ENCODE measurements at regions not wholly inside any gene's neighbourhood (a gene's known extent, or its start where the extent isn't known, plus 50 kb on each side); places are given as distances from the start of the nearest gene placed in this dataset.
"Not testable (repeated sequence)": the region's sequence is repeated elsewhere in the genome, so short reads cannot be mapped to it uniquely, and the experiment has no call there.

DNA sequence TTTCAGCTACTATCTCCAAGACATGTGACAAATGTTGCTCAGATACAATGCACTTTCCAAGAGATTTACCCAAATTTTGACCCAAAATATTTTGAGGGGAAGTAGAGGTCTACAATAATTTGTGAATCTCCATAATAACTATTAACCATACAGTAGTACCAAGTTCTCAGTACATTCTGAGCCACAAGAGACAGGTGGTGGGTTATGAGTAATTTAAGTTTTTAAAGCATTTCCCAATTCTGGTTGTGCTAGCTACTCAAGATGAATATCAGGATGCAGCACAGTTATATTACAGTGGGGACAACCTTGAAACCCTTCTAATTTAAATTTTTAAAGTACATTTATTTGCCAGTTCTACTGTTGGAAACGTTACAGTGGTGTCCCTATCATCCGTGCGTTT, 92.2 kb upstream of the MITF start:
- H3K4me3 ChIP-seq (ENCODE audit: low read depth, low read length), result no peak overlapping the region
- no peak for DNase-seq (ENCODE audit: low read depth)
- TF ChIP-seq, protein P1, sequence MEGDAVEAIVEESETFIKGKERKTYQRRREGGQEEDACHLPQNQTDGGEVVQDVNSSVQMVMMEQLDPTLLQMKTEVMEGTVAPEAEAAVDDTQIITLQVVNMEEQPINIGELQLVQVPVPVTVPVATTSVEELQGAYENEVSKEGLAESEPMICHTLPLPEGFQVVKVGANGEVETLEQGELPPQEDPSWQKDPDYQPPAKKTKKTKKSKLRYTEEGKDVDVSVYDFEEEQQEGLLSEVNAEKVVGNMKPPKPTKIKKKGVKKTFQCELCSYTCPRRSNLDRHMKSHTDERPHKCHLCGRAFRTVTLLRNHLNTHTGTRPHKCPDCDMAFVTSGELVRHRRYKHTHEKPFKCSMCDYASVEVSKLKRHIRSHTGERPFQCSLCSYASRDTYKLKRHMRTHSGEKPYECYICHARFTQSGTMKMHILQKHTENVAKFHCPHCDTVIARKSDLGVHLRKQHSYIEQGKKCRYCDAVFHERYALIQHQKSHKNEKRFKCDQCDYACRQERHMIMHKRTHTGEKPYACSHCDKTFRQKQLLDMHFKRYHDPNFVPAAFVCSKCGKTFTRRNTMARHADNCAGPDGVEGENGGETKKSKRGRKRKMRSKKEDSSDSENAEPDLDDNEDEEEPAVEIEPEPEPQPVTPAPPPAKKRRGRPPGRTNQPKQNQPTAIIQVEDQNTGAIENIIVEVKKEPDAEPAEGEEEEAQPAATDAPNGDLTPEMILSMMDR (IDR thresholded peaks at IDR 0.05; ENCODE audit: insufficient read depth, low read length), result no peak

DNA sequence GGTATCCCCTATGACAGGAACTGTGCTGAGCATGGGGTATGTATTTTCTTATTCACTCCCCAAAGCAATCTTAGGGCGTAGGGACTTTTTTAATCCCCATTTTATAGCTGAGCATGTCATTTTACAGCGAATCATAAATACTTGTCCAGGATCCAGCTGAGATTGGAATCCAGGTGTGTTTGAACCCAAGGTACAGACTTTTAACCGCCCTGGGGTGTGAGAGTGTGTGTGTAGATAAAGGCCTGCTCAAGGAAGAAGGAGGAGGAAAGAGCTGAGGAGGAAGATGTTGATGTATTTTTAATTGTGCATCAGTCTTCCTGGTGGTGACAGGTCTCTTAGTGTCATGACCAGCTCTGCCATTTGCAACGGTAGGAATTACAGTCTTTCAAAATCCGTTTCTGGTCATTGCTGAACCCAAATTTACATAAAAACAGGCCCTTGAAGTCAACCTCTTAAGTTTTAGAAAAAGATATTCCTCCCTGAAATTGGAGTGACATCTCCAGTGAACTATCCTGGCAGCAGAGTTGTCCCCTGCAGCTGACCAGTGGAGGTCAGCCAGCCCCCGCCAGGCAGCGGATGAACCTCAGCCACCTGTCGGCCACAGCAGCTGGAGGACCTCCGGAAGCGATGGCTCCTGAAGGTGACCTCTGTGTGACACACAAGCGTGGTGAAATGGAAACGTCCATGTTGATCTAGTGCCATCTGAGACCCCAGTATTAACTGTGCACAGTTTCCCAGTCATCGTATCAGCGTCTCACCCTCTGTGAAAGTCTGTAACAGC, 92.8 kb upstream of the MITF start:
- no peak for DNase-seq (ENCODE audit: low read depth)
- H3K4me3 ChIP-seq (ENCODE audit: low read depth, low read length), result no peak overlapping the region
- TF ChIP-seq, protein P1 (IDR thresholded peaks at IDR 0.05; ENCODE audit: insufficient read depth, low read length), result no peak

DNA sequence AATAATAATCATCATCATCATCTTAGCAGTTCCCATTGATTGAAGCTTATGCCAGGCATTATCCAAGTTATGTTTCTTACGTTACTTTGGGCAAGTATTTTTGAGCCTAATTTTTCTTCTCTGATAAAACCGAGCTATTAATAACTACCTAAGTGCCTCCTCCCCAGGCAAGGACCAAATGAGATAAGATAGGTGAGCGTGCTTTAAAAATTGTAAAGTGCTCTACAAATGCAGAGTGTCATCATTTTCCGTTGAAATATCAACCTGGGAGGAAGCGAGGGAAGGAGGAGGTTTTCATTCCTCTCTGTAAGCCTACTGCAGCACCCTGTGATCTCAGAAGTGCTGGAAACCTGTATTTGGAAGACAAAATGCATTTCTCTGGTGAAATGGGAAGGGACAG, 96.7 kb upstream of the MITF start:
- TF ChIP-seq, protein P1 (IDR thresholded peaks at IDR 0.05; ENCODE audit: insufficient read depth, low read length), result no peak
- no peak for DNase-seq (ENCODE audit: low read depth)
- H3K4me3 ChIP-seq (ENCODE audit: low read depth, low read length), result no peak overlapping the region

DNA sequence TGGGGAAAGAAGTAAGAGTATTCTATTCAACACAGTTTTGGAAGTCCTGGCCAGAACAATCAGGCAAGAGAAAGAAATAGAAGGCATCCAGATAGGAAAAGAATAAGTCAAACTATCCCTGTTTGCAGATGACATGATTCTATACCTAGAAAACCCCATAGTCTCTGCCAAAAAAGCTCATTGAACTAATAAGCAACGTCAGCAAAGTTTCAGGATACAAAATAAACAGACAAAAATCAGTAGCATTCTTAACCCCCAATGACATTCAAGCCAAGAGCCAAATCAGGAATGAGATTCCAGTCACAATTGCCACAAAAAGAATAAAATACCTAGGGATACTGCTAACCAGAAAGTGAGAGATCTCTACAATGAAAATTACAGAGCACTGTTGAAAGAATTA, 99.4 kb upstream of the MITF start:
- no peak overlapping the region for H3K4me3 ChIP-seq (ENCODE audit: low read depth, low read length)
- TF ChIP-seq, protein P1 (IDR thresholded peaks at IDR 0.05; ENCODE audit: insufficient read depth, low read length), result no peak
- DNase-seq (ENCODE audit: low read depth), result no peak

DNA sequence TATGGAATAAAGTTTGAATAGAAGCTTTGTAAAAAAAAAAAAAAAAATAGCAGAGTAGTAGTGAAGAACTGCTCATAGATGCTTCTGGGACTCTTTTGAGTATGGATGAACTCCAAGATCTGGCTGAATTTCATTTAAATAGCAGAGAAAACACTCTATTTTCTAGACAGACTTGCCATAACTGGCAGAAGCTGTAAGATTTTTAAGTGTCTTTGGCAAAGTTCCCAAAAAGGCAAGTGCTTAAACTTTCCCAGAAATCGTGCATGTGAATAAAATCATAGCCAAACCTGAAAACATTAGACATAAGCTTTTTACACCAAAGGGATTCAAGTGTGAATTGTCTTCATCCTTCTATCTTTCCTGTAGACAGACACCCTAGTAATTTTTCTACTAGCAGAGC, 110.3 kb upstream of the MITF start:
- H3K4me3 ChIP-seq (ENCODE audit: low read depth, low read length), result no peak overlapping the region
- DNase-seq (ENCODE audit: low read depth), result peak; percentile 8
- TF ChIP-seq, protein P1 (IDR thresholded peaks at IDR 0.05; ENCODE audit: insufficient read depth, low read length), result no peak

DNA sequence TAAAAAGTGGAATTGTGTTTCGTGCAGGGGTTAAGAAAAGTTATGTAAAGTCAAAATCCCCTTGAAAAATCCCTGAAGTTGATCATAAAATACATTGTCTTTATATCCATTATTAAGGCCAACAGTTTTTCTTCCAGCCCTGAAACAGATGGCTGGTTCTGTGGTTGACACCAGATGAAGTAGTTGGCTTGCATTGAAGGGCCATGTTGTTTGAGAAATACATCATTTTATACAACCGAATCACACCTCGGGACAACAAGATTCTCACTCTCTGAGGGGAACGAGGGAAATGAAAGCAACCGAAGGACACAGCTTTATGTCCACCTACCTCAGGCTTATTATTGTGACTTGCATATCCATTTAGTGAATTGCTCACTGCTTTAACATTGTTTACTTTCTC, 126.0 kb upstream of the MITF start:
- TF ChIP-seq, protein P1 (IDR thresholded peaks at IDR 0.05; ENCODE audit: insufficient read depth, low read length), result no peak

DNA sequence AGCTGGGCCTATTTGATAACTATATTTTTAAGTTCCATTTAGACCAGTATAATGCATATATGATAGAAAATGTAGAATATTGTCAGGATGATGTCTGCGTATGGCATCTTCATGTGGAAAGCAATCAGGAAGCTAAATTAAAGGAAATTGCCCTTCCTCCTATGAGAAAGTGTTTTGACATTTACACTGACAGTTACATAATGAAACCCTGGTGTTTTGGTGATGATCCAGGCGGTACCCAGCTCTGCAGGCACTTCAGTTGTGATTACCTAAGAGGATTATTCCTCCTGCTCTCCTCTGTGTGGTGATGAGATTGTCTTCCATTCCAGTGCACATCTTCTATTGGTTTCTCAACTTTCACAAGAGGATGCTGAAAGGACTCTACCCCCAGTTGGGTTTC, 126.5 kb upstream of the MITF start:
- H3K4me3 ChIP-seq (ENCODE audit: low read depth, low read length), result no peak overlapping the region
- DNase-seq (ENCODE audit: low read depth), result no peak
- TF ChIP-seq, protein P1 (IDR thresholded peaks at IDR 0.05; ENCODE audit: insufficient read depth, low read length), result no peak

More for the DNA sequence above, 126.0 kb upstream of the MITF start:
- H3K4me3 ChIP-seq (ENCODE audit: low read depth, low read length), result no peak overlapping the region
- no peak for DNase-seq (ENCODE audit: low read depth)

DNA sequence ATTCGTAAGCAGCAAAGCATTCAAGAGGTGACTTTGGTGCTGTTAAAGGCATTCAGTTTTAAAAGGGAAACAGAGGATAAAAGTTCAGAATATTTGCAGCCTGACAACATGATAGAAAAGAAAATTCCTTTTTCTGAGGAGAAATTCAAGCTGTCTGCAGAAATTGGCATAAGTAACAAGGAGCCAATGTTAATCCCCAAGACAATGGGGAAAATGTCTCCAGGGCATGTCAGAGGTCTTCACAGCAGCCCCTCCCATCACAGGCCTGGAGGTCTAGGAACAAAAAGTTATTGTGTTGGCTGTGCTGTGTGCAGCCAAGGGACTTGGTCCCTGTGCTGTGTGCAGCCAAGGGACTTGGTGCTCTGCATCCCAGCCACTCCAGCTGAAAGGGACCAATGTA, 129.7 kb upstream of the MITF start:
- not testable (repeated sequence) for H3K4me3 ChIP-seq (ENCODE audit: low read depth, low read length)

More for the DNA sequence above, 129.7 kb upstream of the MITF start:
- DNase-seq (ENCODE audit: low read depth), result not testable (repeated sequence)

Data from fibroblast of the aortic adventitia (primary cell).